A673 (cell line): ENCODE measurements at regions not wholly inside any gene's neighbourhood (a gene's known extent, or its start where the extent isn't known, plus 50 kb on each side); places are given as distances from the start of the nearest gene placed in this dataset.
A peak's percentile ranks its signal among the peaks of the same experiment; 100 is the strongest.

Source experiments
- BruUV-seq: library from RNA; stranded (reverse); fragments of 400-500 nt; replicated peaks from 2 replicates; lab custom pipeline; 2021; lab: Mats Ljungman, UMichigan
- CTCF ChIA-PET: fragments of 300-600 bp; sonication (Branson Sonifier 250); formaldehyde crosslinking; loops from one replicate; lab custom pipeline; 2022; ENCODE audit warnings: antibody characterized with exemption; lab: Charles Lee
- POLR2A ChIA-PET: fragments of 300-600 bp; sonication (Branson Sonifier 250); formaldehyde crosslinking; loops from one replicate; lab custom pipeline; 2022; ENCODE audit warnings: antibody characterized with exemption; ENCODE audit not compliant: low non-redundant PET; lab: Charles Lee
- DNase-seq: peaks from one replicate; pipeline ENCODE4 v3.0.0-alpha.2; 2015; ENCODE audit warnings: low spot score
- H3K27ac ChIP-seq: fragments of 200-600 bp; sonication (generic); 2 replicates; pipeline ENCODE4 v1.5.1; 2016; ENCODE audit warnings: mixed run types, low read depth, mild to moderate bottlenecking, mixed read lengths, antibody characterized with exemption, low read length; ENCODE audit not compliant: poor library complexity, severe bottlenecking
- H3K27me3 ChIP-seq: fragments of 200-600 bp; sonication (generic); replicated peaks from 2 replicates; pipeline ENCODE4 v1.6.1; 2017; ENCODE audit warnings: mixed run types, low read depth, mild to moderate bottlenecking, mixed read lengths, antibody characterized with exemption, low read length; ENCODE audit not compliant: insufficient read depth, poor library complexity
- H3K36me3 ChIP-seq: fragments of 200-600 bp; sonication (generic); 2 replicates; pipeline ENCODE4 v1.6.1; 2016; ENCODE audit warnings: mixed run types, mild to moderate bottlenecking, mixed read lengths, antibody characterized with exemption, low read length; ENCODE audit not compliant: insufficient read depth, poor library complexity, severe bottlenecking
- H3K4me1 ChIP-seq: fragments of 200-600 bp; sonication (generic); 2 replicates; pipeline ENCODE4 v1.6.1; 2017; ENCODE audit warnings: mixed run types, mild to moderate bottlenecking, mixed read lengths, antibody characterized with exemption, low read length; ENCODE audit not compliant: insufficient read depth, poor library complexity, severe bottlenecking
- H3K4me3 ChIP-seq: fragments of 200-600 bp; sonication (generic); 2 replicates; pipeline ENCODE4 v1.5.1; 2016; ENCODE audit warnings: low read depth, mixed run types, mild to moderate bottlenecking, mixed read lengths, low read length; ENCODE audit not compliant: poor library complexity, severe bottlenecking
- H3K9me3 ChIP-seq: fragments of 200-600 bp; sonication (generic); 2 replicates; pipeline ENCODE4 v1.6.1; 2016; ENCODE audit warnings: mixed run types, low read depth, mild to moderate bottlenecking, mixed read lengths, antibody characterized with exemption, low read length; ENCODE audit not compliant: poor library complexity, severe bottlenecking
- EZH2 ChIP-seq: fragments of 200-600 bp; sonication (generic); IDR thresholded peaks from 2 replicates; pipeline ENCODE4 v1.6.1; 2017; ENCODE audit warnings: borderline replicate concordance, low read depth, mild to moderate bottlenecking, mixed read lengths, antibody characterized with exemption, low read length; ENCODE audit not compliant: poor library complexity, severe bottlenecking
- intact Hi-C: fragments of 100-400 bp; cut with micrococcal nuclease; formaldehyde crosslinking; loops from one replicate; pipeline ENCODE4 v1.10.0; 2022; ENCODE audit not compliant: unreplicated experiment
- TF ChIP-seq, protein P1 (sequence below): fragments of 300-800, 200-600 bp; sonication (generic); conservative IDR thresholded peaks from 2 replicates; pipeline ENCODE4 v1.5.1; 2017; ENCODE audit warnings: low read depth, mild to moderate bottlenecking, antibody characterized with exemption, low read length, moderate library complexity, mixed read lengths

GRCh38 chrX:20463296-20464075, 196.8 kb upstream of the RPS6KA3 start:
- DNase-seq = no peak
- intact Hi-C loops = no loop called here
- Histone ChIP-seq H3K4me3 (no peak overlapping the region), H3K9me3 (no peaks in the 10 kb centered on the region), H3K36me3 (no peaks in the 10 kb centered on the region), H3K4me1 (no peaks in the 10 kb centered on the region), H3K27me3 (peaks cover 2% of the 10 kb centered on the region), H3K27ac (no peak overlapping the region)
- CTCF ChIA-PET = no interaction called here
- POLR2A ChIA-PET = no interaction called here
- BruUV-seq = no TSS peak
- TF ChIP-seq EZH2 = no peak
- TF ChIP-seq, protein P1, sequence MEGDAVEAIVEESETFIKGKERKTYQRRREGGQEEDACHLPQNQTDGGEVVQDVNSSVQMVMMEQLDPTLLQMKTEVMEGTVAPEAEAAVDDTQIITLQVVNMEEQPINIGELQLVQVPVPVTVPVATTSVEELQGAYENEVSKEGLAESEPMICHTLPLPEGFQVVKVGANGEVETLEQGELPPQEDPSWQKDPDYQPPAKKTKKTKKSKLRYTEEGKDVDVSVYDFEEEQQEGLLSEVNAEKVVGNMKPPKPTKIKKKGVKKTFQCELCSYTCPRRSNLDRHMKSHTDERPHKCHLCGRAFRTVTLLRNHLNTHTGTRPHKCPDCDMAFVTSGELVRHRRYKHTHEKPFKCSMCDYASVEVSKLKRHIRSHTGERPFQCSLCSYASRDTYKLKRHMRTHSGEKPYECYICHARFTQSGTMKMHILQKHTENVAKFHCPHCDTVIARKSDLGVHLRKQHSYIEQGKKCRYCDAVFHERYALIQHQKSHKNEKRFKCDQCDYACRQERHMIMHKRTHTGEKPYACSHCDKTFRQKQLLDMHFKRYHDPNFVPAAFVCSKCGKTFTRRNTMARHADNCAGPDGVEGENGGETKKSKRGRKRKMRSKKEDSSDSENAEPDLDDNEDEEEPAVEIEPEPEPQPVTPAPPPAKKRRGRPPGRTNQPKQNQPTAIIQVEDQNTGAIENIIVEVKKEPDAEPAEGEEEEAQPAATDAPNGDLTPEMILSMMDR = no peak

- DNase-seq = peak; percentile 74
- Histone ChIP-seq H3K4me3 (no peak overlapping the region), H3K36me3 (no peaks in the 10 kb centered on the region), H3K4me1 (no peaks in the 10 kb centered on the region), H3K27me3 (peaks cover 2% of the 10 kb centered on the region), H3K9me3 (no peaks in the 10 kb centered on the region), H3K27ac (no peak overlapping the region)
- BruUV-seq = no TSS peak
- ChIA-PET POLR2A (no interaction called here), CTCF (no interaction called here)
- TF ChIP-seq, protein P1 = no peak
- TF ChIP-seq EZH2 = no peak
- intact Hi-C loops = no loop called here
Observed at GRCh38 chrX:20461576-20461975, 194.9 kb upstream of the RPS6KA3 start.

DNA sequence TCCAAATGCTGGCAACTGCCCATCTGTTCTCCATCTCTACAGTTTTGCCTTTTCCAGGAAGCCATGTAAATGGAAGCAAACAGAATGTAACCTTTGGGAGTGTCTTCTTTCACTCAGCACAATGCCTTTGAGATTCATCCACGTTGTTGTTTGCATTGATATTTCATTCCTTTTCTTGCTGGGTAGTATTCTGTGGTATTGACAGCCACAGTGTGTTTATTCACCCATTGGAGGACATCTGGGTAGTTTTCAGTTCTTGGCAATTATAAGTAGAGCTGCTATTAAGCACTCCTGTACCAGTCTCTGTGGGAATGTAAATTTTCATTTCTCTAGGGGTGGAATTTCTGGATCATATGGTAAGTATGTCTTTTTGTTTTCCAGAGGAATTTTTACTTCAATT, 194.3 kb upstream of the RPS6KA3 start:
- DNase-seq = no peak
- Histone ChIP-seq H3K27ac (no peak overlapping the region), H3K9me3 (no peaks in the 10 kb centered on the region), H3K4me1 (no peaks in the 10 kb centered on the region), H3K36me3 (no peaks in the 10 kb centered on the region), H3K4me3 (no peak overlapping the region), H3K27me3 (peaks cover 2% of the 10 kb centered on the region)
- no TSS peak for BruUV-seq
- TF ChIP-seq EZH2 = no peak
- TF ChIP-seq, protein P1 = no peak
- intact Hi-C loops = no loop called here
- ChIA-PET CTCF (no interaction called here), POLR2A (no interaction called here)
